GM18517 (cell line): ENCODE measurements at regions not wholly inside any gene's neighbourhood (a gene's known extent, or its start where the extent isn't known, plus 50 kb on each side); places are given as distances from the start of the nearest gene placed in this dataset.
A peak's percentile ranks its signal among the peaks of the same experiment; 100 is the strongest.

ENCODE experiments used
- ATAC-seq: cut with Tn5 transposase; IDR thresholded peaks from one replicate; pipeline ENCODE4 v1.9.1; 2021; ENCODE audit warnings: mild to moderate bottlenecking, moderate library complexity; ENCODE audit not compliant: unreplicated experiment

DNA sequence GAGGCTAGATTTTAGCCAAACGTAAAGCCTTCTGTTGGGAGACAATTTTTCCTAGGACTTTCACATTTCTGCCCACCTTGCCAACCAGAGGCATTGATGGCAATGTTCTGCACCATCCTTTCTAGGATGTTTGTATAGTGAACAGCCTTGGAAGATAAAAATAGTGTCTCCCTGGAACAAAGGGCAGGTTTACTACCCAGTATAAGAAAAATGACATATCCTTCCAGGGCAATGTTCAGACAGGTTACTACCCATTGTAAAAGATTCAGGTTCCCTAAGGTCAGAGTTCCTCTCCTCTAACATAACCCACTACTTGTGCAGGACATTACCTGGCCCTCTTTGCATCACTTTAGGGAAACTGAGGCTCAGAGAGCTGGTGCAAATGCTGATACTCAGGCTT lies 248.2 kb upstream of the VEPH1 start:
- ATAC-seq: no peak

GRCh38 chr3:157746391-157746790 lies 243.2 kb upstream of the VEPH1 start:
- no peak for ATAC-seq

DNA sequence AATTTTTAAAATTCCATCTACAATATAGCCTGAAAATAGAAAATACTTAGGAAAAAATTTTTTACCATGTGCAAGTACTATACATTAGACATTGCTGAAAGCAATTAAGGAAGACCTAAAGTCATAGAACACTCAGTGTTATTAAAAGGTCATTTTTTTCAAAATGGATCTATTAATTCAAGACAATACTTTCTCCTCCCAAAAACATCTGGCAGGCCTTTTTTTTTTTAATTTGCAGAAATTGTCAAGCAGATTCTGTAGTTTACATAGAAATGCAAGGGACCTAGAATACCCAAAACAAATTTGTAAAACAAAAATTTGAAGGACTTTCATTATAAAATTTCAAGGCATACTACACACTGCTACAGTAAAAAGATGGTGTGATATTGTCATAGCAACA lies 238.4 kb upstream of the VEPH1 start:
- no peak for ATAC-seq

GRCh38 chr3:157738441-157738840 lies 235.2 kb upstream of the VEPH1 start:
- ATAC-seq: no peak

DNA sequence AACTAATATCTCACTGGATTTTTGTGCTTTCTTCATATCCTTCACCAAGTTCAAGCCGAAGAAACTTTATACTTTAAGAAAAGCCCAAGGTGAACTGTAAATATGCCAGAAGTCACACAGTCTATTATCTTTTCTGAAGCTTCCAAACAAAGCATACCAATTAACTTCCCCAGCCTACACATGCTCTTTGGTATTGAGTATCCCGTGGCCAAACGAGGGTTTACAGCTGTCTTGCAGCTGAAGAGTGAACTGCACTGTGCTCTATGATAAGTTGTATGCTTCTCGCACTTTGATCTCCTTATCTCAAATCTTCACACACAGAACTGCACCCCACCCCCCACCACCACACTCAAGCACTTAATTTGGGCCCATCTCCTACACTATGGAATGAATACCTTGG lies 215.6 kb upstream of the VEPH1 start:
- ATAC-seq: no peak

DNA sequence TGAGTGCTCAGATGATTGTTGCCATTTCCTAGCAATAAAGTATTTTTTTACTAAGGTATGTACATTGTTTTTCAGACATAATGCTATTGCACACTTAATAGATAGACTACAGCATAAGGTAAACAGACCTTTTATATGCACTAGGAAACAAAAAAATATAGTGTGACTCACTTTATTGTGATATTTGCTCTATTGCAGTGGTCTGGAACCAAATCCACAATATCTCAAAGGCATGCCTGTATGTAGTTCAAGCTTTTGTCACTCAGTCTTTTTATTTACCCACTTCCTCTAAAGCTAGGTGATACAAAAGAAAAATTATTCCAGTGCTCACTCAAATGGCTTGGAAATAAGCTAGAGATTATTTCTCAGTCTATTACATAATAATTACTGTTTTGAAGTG lies 209.9 kb upstream of the VEPH1 start:
- ATAC-seq: no peak

GRCh38 chr3:157705258-157705657 lies 202.0 kb upstream of the VEPH1 start:
- ATAC-seq: no peak

DNA sequence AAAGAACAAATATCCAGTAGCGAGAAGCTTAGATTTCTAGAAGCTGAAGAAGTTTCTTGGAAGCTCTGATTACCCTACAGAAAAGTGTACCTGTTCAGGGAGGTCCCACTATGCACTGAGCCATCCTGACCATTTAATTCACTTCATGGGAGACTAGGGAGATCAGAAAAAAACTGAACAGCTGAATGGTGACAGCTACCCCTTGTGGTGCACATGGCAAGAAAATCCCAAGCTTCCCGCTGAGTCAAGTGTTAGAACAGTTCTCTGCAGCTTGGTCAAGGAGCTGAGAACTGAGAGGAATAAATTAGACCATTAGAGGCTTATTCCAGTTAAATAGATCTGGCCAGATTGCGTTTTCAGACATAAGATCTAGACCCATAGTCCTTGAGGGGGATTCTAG lies 197.2 kb upstream of the VEPH1 start:
- no peak for ATAC-seq

GRCh38 chr3:157695586-157695985 lies 192.4 kb upstream of the VEPH1 start:
- no peak for ATAC-seq

- no peak for ATAC-seq
Observed at GRCh38 chr3:157695103-157695502, 191.9 kb upstream of the VEPH1 start.

DNA sequence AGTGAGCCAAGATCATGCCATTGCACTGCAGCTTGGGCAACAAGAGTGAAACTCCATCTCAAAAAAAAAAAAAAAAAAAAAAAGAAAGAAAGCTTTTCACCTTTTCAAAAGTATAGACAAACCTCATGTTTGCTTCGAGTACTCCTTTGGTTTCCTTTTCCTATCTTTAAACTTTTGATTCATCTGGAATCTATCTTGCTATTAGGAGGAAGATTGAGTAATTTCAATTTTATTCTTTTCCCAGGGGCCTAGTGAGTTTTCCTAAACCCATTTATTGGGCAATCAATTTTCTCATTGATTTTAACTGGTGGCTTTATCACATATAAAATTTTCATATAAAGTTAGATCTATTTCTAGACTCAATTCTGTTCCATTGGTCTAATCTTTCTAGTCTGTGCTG lies 190.5 kb upstream of the VEPH1 start:
- no peak for ATAC-seq

DNA sequence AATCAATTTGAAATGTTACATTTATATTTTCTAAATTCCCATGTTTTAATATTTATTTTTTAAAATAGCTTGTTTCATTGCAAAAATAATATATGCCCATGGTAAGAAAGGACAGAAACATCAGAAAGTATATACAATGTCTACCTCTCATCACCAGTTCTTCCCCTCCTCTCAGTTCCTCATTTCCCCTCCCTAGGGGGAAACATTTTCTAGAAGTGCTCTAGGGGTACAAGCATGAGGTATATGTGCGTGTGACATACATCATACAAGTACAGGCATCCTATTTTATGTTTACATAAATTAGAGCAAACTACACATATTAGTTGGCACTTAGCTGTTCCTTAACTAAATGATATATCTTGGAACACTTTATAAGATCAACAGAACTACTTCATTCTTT lies 189.3 kb upstream of the VEPH1 start:
- ATAC-seq: peak; percentile 49

GRCh38 chr3:157683668-157684067 lies 180.5 kb upstream of the VEPH1 start:
- no peak for ATAC-seq

GRCh38 chr3:157672061-157672460 lies 168.8 kb upstream of the VEPH1 start:
- ATAC-seq: no peak

DNA sequence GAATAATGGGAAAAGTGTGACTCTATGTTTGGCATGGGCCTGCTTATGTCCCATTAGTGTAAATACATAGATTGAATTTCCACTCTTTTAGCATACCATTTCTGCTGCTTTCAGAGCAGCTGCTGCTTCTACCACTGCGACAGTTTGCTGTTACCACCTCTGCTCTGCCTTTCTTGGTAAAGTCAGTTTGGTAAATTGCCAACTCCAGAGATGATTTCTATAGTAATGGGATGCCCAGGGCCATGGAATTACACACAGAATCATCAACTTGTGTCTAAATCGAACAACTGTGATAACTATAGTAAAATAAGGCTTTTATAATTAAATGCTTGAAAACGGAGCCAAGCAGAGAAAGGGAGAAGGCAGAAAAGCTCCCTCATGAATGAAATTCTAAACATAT lies 168.4 kb upstream of the VEPH1 start:
- no peak for ATAC-seq

DNA sequence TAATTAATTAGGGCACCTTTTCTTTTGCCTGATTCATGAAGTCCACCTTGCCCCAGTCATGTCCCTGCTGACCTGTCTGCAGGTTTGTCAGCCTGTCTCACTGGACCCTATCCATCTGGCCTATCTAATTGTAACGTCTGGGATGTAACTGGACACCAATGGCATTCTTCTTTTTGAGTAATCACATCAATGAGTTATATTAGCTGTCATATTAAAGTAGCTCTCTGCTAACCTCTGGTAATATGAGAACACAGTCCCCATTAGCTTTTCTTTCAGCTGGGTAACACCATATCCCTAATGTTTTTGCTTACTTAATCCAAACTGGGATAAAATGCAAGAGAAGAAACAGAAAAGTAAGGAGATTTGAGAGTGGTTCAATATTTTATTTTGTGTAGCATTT lies 166.2 kb upstream of the VEPH1 start:
- ATAC-seq: no peak

DNA sequence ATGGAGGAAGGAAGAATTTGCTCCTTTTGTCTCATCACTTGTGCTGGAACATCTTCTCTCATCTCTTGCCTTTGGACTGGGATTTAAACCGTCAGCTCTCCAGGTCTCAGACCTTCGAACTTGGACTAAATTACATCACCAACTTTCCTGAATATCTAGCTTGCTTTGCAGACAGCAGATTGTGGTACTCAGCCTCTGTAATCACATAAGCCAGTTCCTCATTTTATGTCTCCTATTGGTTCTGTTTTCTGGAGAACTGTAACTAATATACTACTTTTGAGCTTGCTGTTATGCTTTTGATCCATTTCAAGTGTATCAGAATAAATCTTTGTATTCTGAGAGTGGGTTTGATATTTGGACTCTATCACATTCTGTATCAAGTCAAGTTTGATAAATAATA lies 164.3 kb upstream of the VEPH1 start:
- no peak for ATAC-seq

- no peak for ATAC-seq
Observed at GRCh38 chr3:157662171-157662570, 159.0 kb upstream of the VEPH1 start.

DNA sequence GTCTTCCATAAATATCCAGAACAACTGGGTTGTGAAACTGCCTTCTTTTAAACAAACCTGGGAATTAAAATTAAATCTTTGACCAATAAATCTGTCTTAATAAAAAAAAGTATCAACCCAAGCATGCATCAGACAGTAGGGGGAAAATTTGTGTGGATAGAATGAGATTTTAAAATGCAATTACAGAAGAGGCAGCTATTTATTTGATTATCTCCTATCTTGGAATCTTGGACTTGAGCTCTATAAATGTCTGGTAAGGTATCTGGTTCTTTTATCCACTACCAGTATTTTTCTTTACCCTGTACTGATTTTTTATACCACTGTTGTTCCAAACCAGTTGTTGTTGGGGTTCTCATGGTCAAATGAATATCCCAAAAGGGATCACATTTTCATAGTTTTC lies 157.6 kb upstream of the VEPH1 start:
- no peak for ATAC-seq

DNA sequence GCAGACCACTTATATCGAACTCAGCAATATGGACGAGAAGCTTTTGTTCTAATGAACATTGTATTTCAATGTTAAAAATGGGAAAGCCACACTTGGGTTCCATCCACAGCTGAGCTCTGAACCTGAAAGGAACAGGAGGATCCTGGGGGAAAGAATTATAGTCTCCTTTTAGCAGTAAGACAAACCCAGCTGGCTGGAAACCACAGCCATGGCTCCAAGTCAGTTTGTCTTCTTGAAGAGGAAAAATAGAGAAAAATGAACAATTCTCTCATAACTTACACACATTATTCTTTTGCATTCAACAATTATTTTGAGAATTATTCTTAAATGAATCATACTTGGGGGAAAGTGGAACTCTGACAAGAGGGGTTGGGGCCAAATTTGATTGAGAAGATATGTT lies 149.2 kb upstream of the VEPH1 start:
- no peak for ATAC-seq

DNA sequence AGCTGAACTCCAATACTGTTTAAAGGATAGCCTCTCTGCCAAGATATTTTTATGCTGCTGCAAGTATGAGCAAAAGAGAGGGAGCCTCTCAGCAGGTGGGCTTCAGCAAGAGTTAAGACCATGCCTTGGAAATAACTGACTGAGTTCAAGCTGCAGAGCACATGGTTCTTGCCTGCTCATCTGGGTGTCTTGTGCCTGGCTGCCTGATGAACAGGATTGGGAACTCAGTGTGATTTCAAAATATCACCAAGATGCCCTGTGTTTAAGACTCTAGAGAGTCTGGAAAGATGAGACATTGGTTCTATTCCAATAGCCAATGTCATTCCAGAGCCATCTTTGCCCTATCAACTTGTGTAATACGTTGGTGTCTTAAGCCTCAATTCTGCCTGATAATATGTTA lies 147.5 kb upstream of the VEPH1 start:
- no peak for ATAC-seq

DNA sequence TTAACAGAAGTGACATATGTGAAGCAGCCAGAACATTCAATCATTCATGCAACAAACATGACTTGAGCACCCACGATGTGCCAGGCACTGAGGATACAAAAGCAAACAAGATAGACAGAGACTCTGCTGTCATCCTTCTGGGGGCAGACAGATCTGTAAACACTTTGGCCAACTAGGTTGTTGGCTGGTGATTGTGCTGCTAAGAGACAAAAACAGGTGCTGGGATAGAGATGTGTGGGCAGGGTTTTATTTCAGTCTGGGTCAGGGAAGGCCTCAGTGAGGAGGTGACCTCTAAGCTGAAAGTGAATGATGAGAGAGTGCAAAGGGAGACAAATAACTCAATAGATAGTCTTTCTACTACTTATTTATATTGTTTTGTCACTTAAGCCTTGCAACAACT lies 147.0 kb upstream of the VEPH1 start:
- ATAC-seq: no peak

DNA sequence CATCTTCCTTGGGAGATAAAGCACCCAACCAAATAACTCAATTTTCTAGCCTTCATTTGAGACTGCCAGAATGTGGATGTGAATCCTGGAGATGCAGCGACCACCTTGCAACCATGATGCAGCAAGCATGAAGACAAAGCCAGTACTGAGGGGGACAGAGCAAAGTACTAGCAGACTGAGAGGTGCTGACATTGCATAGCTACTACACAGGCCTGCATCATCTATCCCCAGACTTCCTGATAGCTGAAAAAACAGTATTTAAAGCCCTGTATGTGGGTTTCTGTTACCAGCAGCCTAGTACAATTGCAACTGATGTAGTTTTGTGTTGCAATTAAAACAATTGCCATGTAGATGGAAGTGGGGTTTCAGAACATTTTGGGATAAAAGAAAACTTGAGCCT lies 146.3 kb upstream of the VEPH1 start:
- ATAC-seq: no peak

GRCh38 chr3:157647820-157648219 lies 144.6 kb upstream of the VEPH1 start:
- no peak for ATAC-seq
